ENCODE measurements at regions not wholly inside any gene's neighbourhood (a gene's known extent, or its start where the extent isn't known, plus 50 kb on each side); places are given as distances from the start of the nearest gene placed in this dataset.

- 66% methylated on average over 2 of the region's 2 CpGs for WGBS
- no peak overlapping the region for H3K27ac ChIP-seq (ENCODE audit: low read depth in 1 of 2, low read length in 2 of 2)
- no peaks in the 10 kb centered on the region for H3K4me1 ChIP-seq (ENCODE audit: control insufficient read depth in 4 of 4, insufficient read depth in 4 of 4, low read length in 3 of 4)
- no peaks in the 10 kb centered on the region for H3K9me3 ChIP-seq (ENCODE audit: control insufficient read depth in 4 of 4, low read length in 3 of 4)
- no peaks in the 10 kb centered on the region for H3K27me3 ChIP-seq (ENCODE audit: control insufficient read depth in 4 of 4, insufficient read depth in 4 of 4, low read length in 3 of 4)
- no peak overlapping the region for H3K9ac ChIP-seq (ENCODE audit: low read depth in 1 of 2, low read length in 2 of 2)
- H3K36me3 ChIP-seq (ENCODE audit: control insufficient read depth in 4 of 4, insufficient read depth in 3 of 4, low read depth in 1 of 4, low read length in 3 of 4), result no peaks in the 10 kb centered on the region
- no peak for DNase-seq (ENCODE audit: low spot score)
- TF ChIP-seq MAX (IDR thresholded peaks at IDR 0.05) (no peak), RXRA (IDR thresholded peaks at IDR 0.05) (no peak), ZBTB33 (IDR thresholded peaks at IDR 0.05) (no peak), JUND (IDR thresholded peaks at IDR 0.05) (no peak), EGR1 (IDR thresholded peaks at IDR 0.05; ENCODE audit: low read depth in 2 of 2) (no peak), NR2F2 (IDR thresholded peaks at IDR 0.05) (no peak), HNF4G (IDR thresholded peaks at IDR 0.05) (no peak), RAD21 (IDR thresholded peaks at IDR 0.05) (no peak), FOXA2 (IDR thresholded peaks at IDR 0.05) (no peak), SP1 (IDR thresholded peaks at IDR 0.05) (no peak), REST (IDR thresholded peaks at IDR 0.05) (no peak), CTCF (IDR thresholded peaks at IDR 0.05; ENCODE audit: low read depth, low read length, missing input control) (no peak), HNF4A (conservative IDR thresholded peaks at IDR 0.05) (no peak), ATF3 (IDR thresholded peaks at IDR 0.05) (no peak), FOXA1 (IDR thresholded peaks at IDR 0.05) (no peak), GABPA (IDR thresholded peaks at IDR 0.05 in 1 of 2, conservative IDR thresholded peaks at IDR 0.05 in 1 of 2) (no peak), YY1 (IDR thresholded peaks at IDR 0.05) (no peak)
- H3K4me3 ChIP-seq (ENCODE audit: low read depth in 1 of 3, low read length in 3 of 3), result no peak overlapping the region
Observed at GRCh38 chr12:14059548-14059947, 78.1 kb upstream of the GRIN2B start.

- Histone ChIP-seq H3K9ac (ENCODE audit: low read depth in 1 of 2, low read length in 2 of 2) (no peak overlapping the region), H3K36me3 (ENCODE audit: control insufficient read depth in 4 of 4, insufficient read depth in 3 of 4, low read depth in 1 of 4, low read length in 3 of 4) (no peaks in the 10 kb centered on the region), H3K27me3 (ENCODE audit: control insufficient read depth in 4 of 4, insufficient read depth in 4 of 4, low read length in 3 of 4) (no peaks in the 10 kb centered on the region), H3K4me1 (ENCODE audit: control insufficient read depth in 4 of 4, insufficient read depth in 4 of 4, low read length in 3 of 4) (no peaks in the 10 kb centered on the region), H3K9me3 (ENCODE audit: control insufficient read depth in 4 of 4, low read length in 3 of 4) (no peaks in the 10 kb centered on the region), H3K27ac (ENCODE audit: low read depth in 1 of 2, low read length in 2 of 2) (no peak overlapping the region), H3K4me3 (ENCODE audit: low read depth in 1 of 3, low read length in 3 of 3) (no peak overlapping the region)
- WGBS, result 24% methylated on average over 1 of the region's 1 CpG
- DNase-seq (ENCODE audit: low spot score), result no peak
- no peak for TF ChIP-seq YY1 (IDR thresholded peaks at IDR 0.05)
- TF ChIP-seq NR2F2 (IDR thresholded peaks at IDR 0.05), result no peak
- TF ChIP-seq ATF3 (IDR thresholded peaks at IDR 0.05), result no peak
- TF ChIP-seq RAD21 (IDR thresholded peaks at IDR 0.05), result no peak
- no peak for TF ChIP-seq GABPA (IDR thresholded peaks at IDR 0.05 in 1 of 2, conservative IDR thresholded peaks at IDR 0.05 in 1 of 2)
- TF ChIP-seq EGR1 (IDR thresholded peaks at IDR 0.05; ENCODE audit: low read depth in 2 of 2), result no peak
- no peak for TF ChIP-seq HNF4G (IDR thresholded peaks at IDR 0.05)
- no peak for TF ChIP-seq FOXA2 (IDR thresholded peaks at IDR 0.05)
- TF ChIP-seq MAX (IDR thresholded peaks at IDR 0.05), result no peak
- no peak for TF ChIP-seq RXRA (IDR thresholded peaks at IDR 0.05)
- TF ChIP-seq FOXA1 (IDR thresholded peaks at IDR 0.05), result no peak
- TF ChIP-seq REST (IDR thresholded peaks at IDR 0.05), result no peak
- no peak for TF ChIP-seq SP1 (IDR thresholded peaks at IDR 0.05)
Observed at GRCh38 chr12:14065616-14066015, 84.2 kb upstream of the GRIN2B start.

All from liver (tissue), 8 donors.